IPS-20b (cell line): ENCODE measurements at regions not wholly inside any gene's neighbourhood (a gene's known extent, or its start where the extent isn't known, plus 50 kb on each side); places are given as distances from the start of the nearest gene placed in this dataset.

Experiments
- H3K27ac ChIP-seq: one replicate; pipeline ENCODE4 v1.5.1; 2013; ENCODE audit warnings: low read length
- H3K27me3 ChIP-seq: 2 replicates; pipeline ENCODE4 v1.6.1; 2013; ENCODE audit warnings: mild to moderate bottlenecking, low read length, inconsistent platforms; ENCODE audit not compliant: insufficient read depth
- H3K36me3 ChIP-seq: 2 replicates; pipeline ENCODE4 v1.6.1; 2013; ENCODE audit warnings: low read depth, mild to moderate bottlenecking, inconsistent platforms, low read length, moderate library complexity; ENCODE audit not compliant: insufficient read depth
- H3K4me1 ChIP-seq: 2 replicates; pipeline ENCODE4 v1.6.1; 2013; ENCODE audit warnings: mild to moderate bottlenecking, control low read depth, inconsistent platforms, low read length, moderate library complexity; ENCODE audit not compliant: insufficient read depth
- H3K4me3 ChIP-seq: 2 replicates; pipeline ENCODE4 v1.5.1; 2013; ENCODE audit warnings: mild to moderate bottlenecking, low read length, inconsistent platforms
- H3K9ac ChIP-seq: 2 replicates; pipeline ENCODE4 v1.6.1; 2013; ENCODE audit warnings: low read depth, mild to moderate bottlenecking, inconsistent platforms, low read length, moderate library complexity
- H3K9me3 ChIP-seq: 2 replicates; pipeline ENCODE4 v1.6.1; 2013; ENCODE audit warnings: mild to moderate bottlenecking, low read depth, low read length, inconsistent platforms; ENCODE audit not compliant: insufficient read depth

DNA sequence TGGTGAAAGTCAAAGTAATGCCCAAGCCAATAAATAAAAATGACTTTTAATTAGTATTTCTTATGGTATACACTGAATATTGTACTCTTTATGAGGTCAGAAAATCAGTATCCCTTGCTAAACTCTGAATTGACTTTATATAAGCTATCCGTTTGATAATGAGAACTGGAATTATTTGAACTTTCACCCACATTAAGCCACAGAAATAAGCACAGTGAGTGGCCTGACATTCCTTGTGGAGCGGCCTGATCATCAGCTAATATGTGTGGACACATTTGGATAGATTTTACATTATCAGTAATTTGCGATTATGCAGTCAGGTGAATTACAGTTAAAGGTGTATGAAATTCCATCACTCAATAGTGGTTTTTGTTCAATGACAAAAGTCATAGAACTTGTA is 136.0 kb upstream of the CBLB start:
- no peak overlapping the region for H3K4me3 ChIP-seq
- no peaks in the 10 kb centered on the region for H3K9me3 ChIP-seq
- no peak overlapping the region for H3K9ac ChIP-seq
- H3K27ac ChIP-seq: no peak overlapping the region
- no peaks in the 10 kb centered on the region for H3K36me3 ChIP-seq
- H3K4me1 ChIP-seq: no peaks in the 10 kb centered on the region
- H3K27me3 ChIP-seq: no peaks in the 10 kb centered on the region

DNA sequence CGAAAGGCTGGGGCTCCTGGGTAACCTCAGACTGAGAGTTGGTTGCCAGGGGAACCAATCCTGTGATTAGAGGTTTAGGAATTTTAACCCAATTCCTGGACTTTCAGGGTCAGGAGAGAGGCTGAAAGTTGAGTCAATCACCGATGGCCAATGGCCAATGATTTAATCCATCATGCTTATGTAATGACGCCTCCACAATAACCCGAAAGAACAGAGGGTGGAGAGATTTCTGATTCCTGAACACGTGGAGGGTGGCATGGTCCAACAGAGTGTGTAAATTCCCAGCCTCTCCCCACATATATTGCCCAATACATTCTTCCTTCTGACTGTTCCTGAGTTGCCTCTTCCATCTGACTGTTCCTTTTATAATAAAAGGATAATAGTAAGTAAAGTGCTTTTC is 137.2 kb upstream of the CBLB start:
- Histone ChIP-seq H3K4me1 (no peaks in the 10 kb centered on the region), H3K9me3 (no peaks in the 10 kb centered on the region), H3K4me3 (no peak overlapping the region), H3K9ac (no peak overlapping the region), H3K36me3 (no peaks in the 10 kb centered on the region), H3K27me3 (no peaks in the 10 kb centered on the region), H3K27ac (no peak overlapping the region)

DNA sequence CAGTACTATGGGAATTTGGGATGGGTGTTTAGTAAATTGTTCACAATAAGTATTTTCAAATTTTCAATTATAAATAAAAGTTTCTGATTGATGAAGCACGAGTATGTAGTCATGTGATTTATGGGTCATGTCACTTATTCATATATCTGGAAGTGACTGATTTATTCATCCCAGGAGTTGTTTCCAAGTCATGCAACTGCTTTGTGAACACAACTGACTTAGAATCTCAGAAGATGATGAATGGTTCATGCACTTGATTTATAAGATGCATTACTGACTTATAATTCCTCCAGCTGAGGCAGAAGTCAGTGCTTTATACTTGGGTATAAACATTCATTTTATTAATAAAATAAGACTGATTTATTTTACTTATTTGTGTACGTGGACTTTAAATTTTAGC is 137.8 kb upstream of the CBLB start:
- H3K4me1 ChIP-seq: no peaks in the 10 kb centered on the region
- no peak overlapping the region for H3K4me3 ChIP-seq
- H3K36me3 ChIP-seq: no peaks in the 10 kb centered on the region
- no peak overlapping the region for H3K9ac ChIP-seq
- no peaks in the 10 kb centered on the region for H3K9me3 ChIP-seq
- H3K27ac ChIP-seq: no peak overlapping the region
- H3K27me3 ChIP-seq: no peaks in the 10 kb centered on the region

DNA sequence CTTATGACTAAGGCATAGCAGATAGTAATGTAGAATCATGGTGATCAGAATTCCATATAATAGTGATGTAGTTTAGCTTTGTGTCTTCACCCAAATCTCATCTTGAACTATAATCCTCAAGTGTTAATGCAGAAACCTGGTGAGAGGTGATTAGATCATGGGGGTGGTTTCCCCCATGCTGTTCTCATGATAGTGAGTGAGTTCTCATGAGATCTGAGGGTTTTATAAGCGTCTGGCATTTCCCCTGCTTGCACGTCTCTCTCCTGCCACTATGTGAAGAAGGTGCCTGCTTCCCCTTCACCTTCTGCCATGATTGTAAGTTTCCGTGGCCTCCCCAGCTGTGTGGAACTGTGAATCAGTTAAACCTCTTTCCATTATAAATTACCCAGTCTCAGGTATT is 138.7 kb upstream of the CBLB start:
- Histone ChIP-seq H3K9ac (no peak overlapping the region), H3K36me3 (no peaks in the 10 kb centered on the region), H3K27me3 (no peaks in the 10 kb centered on the region), H3K4me3 (no peak overlapping the region), H3K9me3 (no peaks in the 10 kb centered on the region), H3K27ac (no peak overlapping the region), H3K4me1 (no peaks in the 10 kb centered on the region)

DNA sequence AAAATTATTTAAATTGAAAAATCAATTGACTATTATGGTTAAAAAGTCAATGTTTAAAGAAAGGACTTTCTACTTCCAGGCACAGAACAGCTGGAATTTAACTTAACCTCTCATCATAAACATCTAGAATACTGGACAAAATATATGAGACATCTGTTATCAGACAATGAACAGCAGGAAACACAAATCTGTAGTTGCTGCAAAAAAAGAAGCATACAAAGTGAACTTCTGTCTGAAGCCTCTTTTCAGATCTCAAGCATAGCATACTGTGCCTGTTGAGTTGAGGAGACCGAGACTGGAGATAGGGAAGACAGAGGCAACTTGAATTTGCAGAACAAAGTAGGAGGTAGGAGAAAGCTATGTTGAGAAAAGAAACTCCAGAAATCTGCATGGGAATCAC is 140.0 kb upstream of the CBLB start:
- Histone ChIP-seq H3K36me3 (no peaks in the 10 kb centered on the region), H3K27ac (no peak overlapping the region), H3K27me3 (no peaks in the 10 kb centered on the region), H3K9me3 (no peaks in the 10 kb centered on the region), H3K9ac (no peak overlapping the region), H3K4me3 (no peak overlapping the region), H3K4me1 (no peaks in the 10 kb centered on the region)

DNA sequence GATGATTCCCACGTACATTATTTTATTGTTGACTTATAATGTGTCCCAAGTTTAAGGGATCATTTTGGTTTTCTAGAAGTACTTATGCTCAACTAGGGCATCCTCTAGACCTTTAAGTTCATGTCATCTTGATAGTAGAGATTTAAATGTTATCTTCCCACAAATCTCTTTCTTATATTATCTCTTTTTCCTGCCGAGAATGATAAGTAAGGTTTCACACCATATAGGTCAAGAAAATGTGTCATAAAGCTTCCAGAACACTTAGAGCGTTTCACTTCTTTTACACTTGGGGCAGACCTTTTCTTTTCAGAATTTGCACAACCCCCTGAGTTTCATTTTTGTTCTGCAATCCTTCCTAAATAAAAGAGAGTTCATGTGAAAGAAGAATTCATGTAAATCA is 142.0 kb upstream of the CBLB start:
- Histone ChIP-seq H3K9me3 (no peaks in the 10 kb centered on the region), H3K27ac (no peak overlapping the region), H3K27me3 (no peaks in the 10 kb centered on the region), H3K36me3 (no peaks in the 10 kb centered on the region), H3K9ac (no peak overlapping the region), H3K4me3 (no peak overlapping the region), H3K4me1 (no peaks in the 10 kb centered on the region)

DNA sequence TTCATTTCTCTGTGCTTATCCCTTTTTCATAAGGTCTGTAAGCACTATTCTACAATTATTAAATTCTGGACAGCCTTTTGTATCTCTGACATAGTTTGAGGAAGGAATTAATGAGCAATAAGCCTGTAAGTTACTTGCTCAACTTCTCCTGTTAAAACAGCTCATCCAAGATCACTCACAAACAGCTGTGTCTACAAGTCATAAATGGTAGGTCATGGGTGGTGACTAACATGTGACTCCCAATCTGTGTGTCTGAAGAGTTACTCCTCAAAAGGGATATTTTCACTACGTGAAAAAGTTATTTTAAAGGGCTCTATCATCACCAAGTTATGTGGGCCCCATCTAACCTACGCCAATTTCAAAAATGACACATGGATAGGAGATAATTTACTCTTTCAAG is 145.2 kb upstream of the CBLB start:
- no peak overlapping the region for H3K27ac ChIP-seq
- H3K9ac ChIP-seq: no peak overlapping the region

DNA sequence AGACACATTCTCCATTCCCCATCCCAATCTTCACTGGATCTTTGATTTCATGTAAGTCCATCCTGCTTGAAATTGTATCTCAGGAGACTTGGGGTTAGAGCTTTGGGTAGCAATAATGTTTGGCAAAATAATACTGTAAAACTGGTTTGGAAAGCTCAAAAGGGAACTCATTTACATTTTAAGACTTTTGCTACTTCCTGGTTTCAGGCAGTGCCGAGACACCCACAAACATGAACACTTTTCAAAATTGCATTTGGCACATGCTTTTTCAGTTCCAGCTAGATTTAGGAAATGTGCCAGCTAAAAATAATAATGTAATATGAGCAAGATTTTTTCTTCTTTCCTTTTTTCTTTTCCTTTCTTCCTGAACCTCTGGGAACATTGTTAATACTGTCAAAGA is 145.7 kb upstream of the CBLB start:
- Histone ChIP-seq H3K27ac (no peak overlapping the region), H3K4me3 (no peak overlapping the region)

More for the DNA sequence above, 145.2 kb upstream of the CBLB start:
- H3K4me1 ChIP-seq: no peaks in the 10 kb centered on the region
- H3K4me3 ChIP-seq: no peak overlapping the region
- H3K9me3 ChIP-seq: no peaks in the 10 kb centered on the region
- no peaks in the 10 kb centered on the region for H3K27me3 ChIP-seq
- no peaks in the 10 kb centered on the region for H3K36me3 ChIP-seq

DNA sequence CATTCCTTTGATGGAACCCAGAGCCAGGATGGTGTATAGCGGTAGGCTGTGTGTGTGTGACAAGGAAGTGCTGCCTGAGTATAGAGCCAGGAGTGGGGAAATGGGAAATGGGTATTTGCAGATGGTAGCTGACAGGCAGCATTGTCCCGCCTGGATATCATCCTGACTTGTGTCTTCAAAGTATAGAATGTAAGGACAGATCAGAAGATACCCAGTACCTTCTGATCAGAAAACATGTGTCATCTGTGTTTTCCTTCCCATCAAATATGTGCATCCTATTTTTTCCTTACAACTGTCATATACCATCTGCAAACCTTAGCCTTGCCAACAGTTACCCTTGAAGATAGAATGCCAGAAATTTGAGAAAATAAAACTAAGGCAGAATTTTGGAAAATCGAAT is 146.2 kb upstream of the CBLB start:
- Histone ChIP-seq H3K27ac (no peak overlapping the region), H3K9ac (no peak overlapping the region)

More for the DNA sequence above, 145.7 kb upstream of the CBLB start:
- Histone ChIP-seq H3K36me3 (no peaks in the 10 kb centered on the region), H3K9me3 (no peaks in the 10 kb centered on the region), H3K4me1 (no peaks in the 10 kb centered on the region), H3K27me3 (no peaks in the 10 kb centered on the region), H3K9ac (no peak overlapping the region)

DNA sequence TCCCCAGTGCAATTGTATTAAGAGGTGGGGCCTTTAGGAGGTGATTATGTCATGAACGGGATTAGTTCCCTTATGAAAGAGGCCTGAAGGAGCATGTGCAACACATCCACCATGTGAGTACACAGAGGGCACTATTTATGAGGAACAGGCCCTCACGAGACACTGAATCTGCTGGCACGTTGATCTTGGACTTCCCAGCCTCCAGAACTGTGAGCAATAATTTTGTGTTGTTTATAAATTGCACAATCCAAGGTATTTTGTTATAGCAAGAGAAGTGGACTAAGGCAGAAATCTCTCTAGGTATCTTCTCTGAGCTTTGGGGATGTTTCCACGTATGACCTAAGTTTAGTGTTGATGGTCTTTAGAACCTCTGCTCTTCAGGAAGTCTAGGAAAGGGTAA is 149.3 kb upstream of the CBLB start:
- no peak overlapping the region for H3K9ac ChIP-seq
- H3K4me3 ChIP-seq: no peak overlapping the region
- H3K36me3 ChIP-seq: no peaks in the 10 kb centered on the region
- H3K27me3 ChIP-seq: no peaks in the 10 kb centered on the region
- H3K27ac ChIP-seq: no peak overlapping the region
- no peaks in the 10 kb centered on the region for H3K9me3 ChIP-seq
- no peaks in the 10 kb centered on the region for H3K4me1 ChIP-seq

More for the DNA sequence above, 146.2 kb upstream of the CBLB start:
- Histone ChIP-seq H3K9me3 (no peaks in the 10 kb centered on the region), H3K36me3 (no peaks in the 10 kb centered on the region), H3K27me3 (no peaks in the 10 kb centered on the region), H3K4me3 (no peak overlapping the region), H3K4me1 (no peaks in the 10 kb centered on the region)

DNA sequence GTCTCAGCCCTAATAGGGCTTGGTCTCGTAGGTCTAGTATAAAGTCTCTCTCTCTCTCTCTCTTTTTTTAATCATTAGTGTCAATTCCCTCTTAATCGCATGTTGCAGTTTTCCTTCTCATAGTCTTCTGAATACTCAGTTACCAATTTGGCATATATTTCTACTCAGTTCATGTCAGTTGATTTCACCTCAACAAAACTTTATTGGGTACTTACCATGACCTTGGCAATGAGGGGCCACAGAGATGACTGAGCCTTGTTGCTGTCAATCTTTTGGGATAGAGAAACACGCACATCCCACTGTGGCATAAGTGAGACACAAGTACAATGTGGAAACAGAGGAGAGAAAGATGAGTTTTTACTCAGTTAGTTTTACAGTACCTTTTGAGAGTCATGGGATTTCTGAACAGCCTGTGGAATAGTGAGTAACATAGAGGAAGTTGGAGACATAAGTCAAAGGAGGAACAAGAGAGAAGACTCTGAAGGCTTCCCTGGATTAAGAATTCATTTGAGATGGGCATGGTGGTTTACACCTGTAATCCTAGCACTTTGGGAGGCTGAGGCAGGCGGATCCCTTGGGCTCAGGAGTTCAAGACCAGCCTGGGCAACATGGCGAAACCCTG is 150.2 kb upstream of the CBLB start:
- Histone ChIP-seq H3K36me3 (no peaks in the 10 kb centered on the region), H3K9ac (no peak overlapping the region), H3K4me3 (no peak overlapping the region), H3K9me3 (no peaks in the 10 kb centered on the region), H3K4me1 (no peaks in the 10 kb centered on the region), H3K27me3 (no peaks in the 10 kb centered on the region), H3K27ac (no peak overlapping the region)

DNA sequence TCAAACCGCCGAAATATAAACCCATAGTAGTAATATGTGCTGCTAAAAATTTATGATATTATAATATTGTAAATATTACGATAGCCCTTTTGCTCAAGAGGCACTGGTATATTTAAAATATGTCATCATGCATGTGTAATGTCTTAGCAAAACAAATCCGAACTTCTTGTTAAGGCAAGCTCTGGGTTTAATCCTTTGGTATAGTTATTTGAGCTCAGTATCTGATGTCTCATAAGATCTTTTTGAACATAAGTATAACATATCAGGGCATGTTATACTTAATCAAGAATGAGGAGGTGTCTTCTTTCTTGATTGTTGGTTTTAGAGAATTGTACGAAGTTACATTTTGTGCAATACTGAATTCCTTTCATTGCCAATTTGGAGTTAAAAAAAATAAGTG is 154.1 kb upstream of the CBLB start:
- Histone ChIP-seq H3K36me3 (no peaks in the 10 kb centered on the region), H3K4me1 (no peaks in the 10 kb centered on the region), H3K27me3 (no peaks in the 10 kb centered on the region), H3K4me3 (no peak overlapping the region), H3K9me3 (no peaks in the 10 kb centered on the region), H3K27ac (no peak overlapping the region), H3K9ac (no peak overlapping the region)
